GM23248 (cell line): ENCODE measurements at regions not wholly inside any gene's neighbourhood (a gene's known extent, or its start where the extent isn't known, plus 50 kb on each side); places are given as distances from the start of the nearest gene placed in this dataset.

Experiments used
- DNase-seq: peaks from one replicate; pipeline ENCODE4 v3.0.0-alpha.2; 2015
- H2AFZ ChIP-seq: fragments of 200-600 bp; sonication (generic); 2 replicates; pipeline ENCODE4 v1.6.1; 2016; ENCODE audit warnings: antibody characterized with exemption
- H3F3A ChIP-seq: fragments of 200-600 bp; sonication (generic); 2 replicates; pipeline ENCODE4 v1.6.1; 2016; ENCODE audit warnings: mild to moderate bottlenecking, antibody characterized with exemption, mixed run types; ENCODE audit not compliant: insufficient read depth
- H3K27ac ChIP-seq: fragments of 200-600 bp; sonication (generic); 2 replicates; pipeline ENCODE4 v1.5.1; 2016; ENCODE audit warnings: mild to moderate bottlenecking
- H3K27me3 ChIP-seq: fragments of 200-600 bp; sonication (generic); replicated peaks from 2 replicates; pipeline ENCODE4 v1.6.1; 2016; ENCODE audit warnings: mild to moderate bottlenecking; ENCODE audit not compliant: insufficient read depth
- H3K36me3 ChIP-seq: fragments of 200-600 bp; sonication (generic); 2 replicates; pipeline ENCODE4 v1.6.1; 2016; ENCODE audit warnings: low read depth, mild to moderate bottlenecking
- H3K4me1 ChIP-seq: fragments of 200-600 bp; sonication (generic); 2 replicates; pipeline ENCODE4 v1.6.1; 2016; ENCODE audit warnings: mild to moderate bottlenecking; ENCODE audit not compliant: insufficient read depth
- H3K4me2 ChIP-seq: fragments of 200-600 bp; sonication (generic); one replicate; pipeline ENCODE4 v1.6.1; 2016; ENCODE audit warnings: mild to moderate bottlenecking; ENCODE audit not compliant: unreplicated experiment
- H3K4me3 ChIP-seq: fragments of 200-600 bp; sonication (generic); 2 replicates; pipeline ENCODE4 v1.5.1; 2016; ENCODE audit warnings: mild to moderate bottlenecking
- H3K79me2 ChIP-seq: fragments of 200-600 bp; sonication (generic); 2 replicates; pipeline ENCODE4 v1.6.1; 2016; ENCODE audit warnings: mild to moderate bottlenecking; ENCODE audit not compliant: insufficient read depth
- H3K9ac ChIP-seq: fragments of 200-600 bp; sonication (generic); 2 replicates; pipeline ENCODE4 v1.6.1; 2016; ENCODE audit warnings: mild to moderate bottlenecking
- H3K9me2 ChIP-seq: fragments of 200-600 bp; sonication (generic); 2 replicates; pipeline ENCODE4 v1.6.1; 2016; ENCODE audit warnings: mixed run types, mild to moderate bottlenecking, moderate library complexity; ENCODE audit not compliant: insufficient read depth
- H3K9me3 ChIP-seq: fragments of 200-600 bp; sonication (generic); one replicate; pipeline ENCODE4 v1.6.1; 2017; ENCODE audit warnings: low read depth
- H4K20me1 ChIP-seq: fragments of 200-600 bp; sonication (generic); 2 replicates; pipeline ENCODE4 v1.6.0; 2016; ENCODE audit not compliant: insufficient read depth
- EZH2 ChIP-seq: fragments of 200-600 bp; sonication (generic); IDR thresholded peaks from 2 replicates; pipeline ENCODE4 v1.6.1; 2018; ENCODE audit warnings: antibody characterized with exemption, mild to moderate bottlenecking; ENCODE audit not compliant: insufficient read depth, poor library complexity, severe bottlenecking
- EZH2phosphoT487 ChIP-seq: fragments of 200-600 bp; sonication (generic); IDR thresholded peaks from 2 replicates; pipeline ENCODE4 v1.6.1; 2018; ENCODE audit warnings: antibody characterized with exemption, moderate library complexity, mild to moderate bottlenecking, low read depth; ENCODE audit not compliant: insufficient read depth
- WGBS, 2 experiments: methylation state at CpG; one replicate each; pipeline ENCODE4 v1.1.6; 2015 to 2017; ENCODE audit warnings: low lambda C conversion rate in 2 of 2, low coverage in 1 of 2; ENCODE audit errors: missing lambda C conversion rate in 2 of 2; 5-methylcytosine and 5-hydroxymethylcytosine counted together
- in situ Hi-C: fragments of 300-500 bp; cut with MboI; formaldehyde crosslinking; loops from 2 replicates; pipeline ENCODE4 v1.15.0; 2020

DNA sequence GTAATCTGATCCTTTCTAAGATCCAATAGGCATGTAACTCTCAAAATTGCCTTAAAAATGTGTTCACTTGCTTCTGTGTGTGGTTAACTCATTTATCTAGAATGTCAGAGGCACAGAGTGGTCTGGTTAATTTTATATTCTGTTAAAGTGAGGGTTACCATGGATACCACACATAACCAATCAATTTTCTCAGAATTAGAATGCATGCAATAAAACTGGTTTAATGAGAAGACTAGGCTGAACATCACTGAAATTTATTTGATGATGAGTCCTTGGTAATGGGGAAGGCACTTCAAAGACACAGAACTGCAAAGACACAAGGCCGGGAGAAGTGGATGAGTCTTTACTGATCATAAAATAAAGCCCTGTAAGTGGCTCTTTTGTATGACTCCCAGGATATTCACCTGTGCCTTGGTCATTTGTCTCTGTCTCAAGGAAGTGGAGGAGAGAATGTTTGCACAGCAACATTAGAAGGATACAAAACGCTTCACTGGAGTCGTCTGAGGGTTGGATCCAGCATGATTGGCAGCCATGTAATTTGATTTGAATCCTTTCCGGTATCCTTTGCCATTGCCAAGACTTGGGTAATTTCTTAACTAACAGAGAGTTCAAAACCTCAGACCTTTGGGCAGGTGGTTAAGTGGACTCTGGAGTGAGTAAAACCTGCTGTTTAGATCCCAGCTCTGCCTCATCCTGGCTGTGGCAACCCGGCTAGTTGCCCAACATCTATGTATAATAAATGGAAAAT is 94.0 kb upstream of the RBPJ start:
- Histone ChIP-seq H2AFZ (no peak overlapping the region), H3K9ac (no peak overlapping the region), H3K4me2 (no peak overlapping the region), H3K27me3 (no peaks in the 10 kb centered on the region), H3K9me3 (no peaks in the 10 kb centered on the region), H3K79me2 (no peaks in the 10 kb centered on the region), H3F3A (0 out of 2 replicates have a peak, but pooled peaks cover 5% of the 10 kb centered on the region), H3K4me1 (peaks cover 11% of the 10 kb centered on the region; the same call in 1 of the 2 replicates), H3K27ac (no peak overlapping the region), H3K36me3 (no peaks in the 10 kb centered on the region), H3K4me3 (no peak overlapping the region), H3K9me2 (no peaks in the 10 kb centered on the region), H4K20me1 (no peaks in the 10 kb centered on the region)
- TF ChIP-seq EZH2phosphoT487: no peak
- TF ChIP-seq EZH2: no peak
- DNase-seq: no peak
- WGBS, 2 experiments: 66 to 82% methylated on average over 5 of the region's 5 CpGs
- in situ Hi-C loops: no loop called here

DNA sequence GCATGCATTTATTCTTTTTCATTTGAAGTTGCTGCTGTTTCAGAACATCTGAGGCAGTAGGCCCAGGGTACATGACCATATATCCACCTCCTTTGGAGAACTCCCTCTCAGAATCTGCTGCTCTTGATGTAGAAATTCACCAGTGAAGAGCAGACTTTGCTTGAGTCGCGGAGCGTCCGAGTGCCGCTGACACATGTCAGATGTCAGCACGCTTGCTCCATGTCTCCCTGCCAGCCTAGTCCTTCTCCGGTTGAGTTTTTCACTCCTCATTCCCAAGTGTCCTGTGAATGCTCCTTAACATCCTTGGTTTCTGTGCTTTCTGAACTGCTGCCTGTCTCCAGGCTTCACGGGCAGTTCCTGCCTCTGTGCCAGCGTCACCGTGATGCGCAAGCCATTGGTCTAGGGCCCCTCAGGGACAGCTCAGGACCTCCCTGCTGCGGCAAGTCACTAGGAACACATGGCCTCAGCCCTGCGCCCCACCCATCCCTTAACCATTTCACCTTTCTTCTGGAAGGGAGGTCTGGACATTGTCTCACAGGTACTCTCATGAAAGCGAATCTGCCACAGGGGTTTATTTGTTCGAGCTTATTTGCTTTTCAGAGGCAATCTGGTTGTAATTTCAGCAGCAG is 93.1 kb upstream of the RBPJ start:
- H3K27ac ChIP-seq: no peak overlapping the region
- 0 out of 2 replicates have a peak, but pooled peaks cover 5% of the 10 kb centered on the region for H3F3A ChIP-seq
- no peak overlapping the region for H2AFZ ChIP-seq
- H3K9me2 ChIP-seq: no peaks in the 10 kb centered on the region
- H3K36me3 ChIP-seq: no peaks in the 10 kb centered on the region
- no peaks in the 10 kb centered on the region for H3K27me3 ChIP-seq
- H4K20me1 ChIP-seq: no peaks in the 10 kb centered on the region
- DNase-seq: no peak
- no peak overlapping the region for H3K4me3 ChIP-seq
- in situ Hi-C loops: no loop called here
- no peak overlapping the region for H3K9ac ChIP-seq
- no peaks in the 10 kb centered on the region for H3K79me2 ChIP-seq
- 89 to 90% methylated on average over 15 of the region's 15 CpGs for WGBS, 2 experiments
- no peak for TF ChIP-seq EZH2
- TF ChIP-seq EZH2phosphoT487: no peak
- peaks cover 9% of the 10 kb centered on the region; the same call in 1 of the 2 replicates for H3K4me1 ChIP-seq
- no peak overlapping the region for H3K4me2 ChIP-seq
- H3K9me3 ChIP-seq: no peaks in the 10 kb centered on the region

DNA sequence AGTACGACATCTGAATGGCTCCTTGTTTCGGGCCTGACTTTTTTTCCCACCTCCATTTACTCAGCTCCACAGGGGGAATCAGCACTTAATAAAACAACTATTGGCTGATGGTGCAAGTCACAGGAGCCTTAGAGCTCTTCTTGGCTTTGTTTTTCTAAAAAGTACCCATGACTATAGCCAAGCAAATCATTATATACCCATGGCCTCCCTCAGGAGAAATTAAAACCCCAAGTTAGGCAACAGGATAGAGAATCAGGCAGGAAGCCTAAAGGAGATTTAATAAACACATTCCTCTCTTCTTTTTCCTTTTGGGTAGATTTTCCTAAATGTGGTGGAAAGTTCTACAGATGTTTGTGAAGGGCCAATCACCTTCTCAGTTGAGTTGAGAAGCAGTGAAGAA is 91.9 kb upstream of the RBPJ start:
- Histone ChIP-seq H2AFZ (no peak overlapping the region), H3K27me3 (no peaks in the 10 kb centered on the region), H3K9ac (no peak overlapping the region), H3K4me1 (no peaks in the 10 kb centered on the region), H3K4me3 (no peak overlapping the region), H3F3A (no peaks in the 10 kb centered on the region), H3K9me3 (no peaks in the 10 kb centered on the region), H3K79me2 (no peaks in the 10 kb centered on the region), H3K36me3 (no peaks in the 10 kb centered on the region), H3K27ac (no peak overlapping the region), H3K4me2 (no peak overlapping the region), H4K20me1 (no peaks in the 10 kb centered on the region), H3K9me2 (no peaks in the 10 kb centered on the region)
- in situ Hi-C loops: no loop called here
- no peak for DNase-seq
- TF ChIP-seq EZH2 (no peak), EZH2phosphoT487 (no peak)
- 99 to 100% methylated on average over 2 of the region's 2 CpGs for WGBS, 2 experiments

DNA sequence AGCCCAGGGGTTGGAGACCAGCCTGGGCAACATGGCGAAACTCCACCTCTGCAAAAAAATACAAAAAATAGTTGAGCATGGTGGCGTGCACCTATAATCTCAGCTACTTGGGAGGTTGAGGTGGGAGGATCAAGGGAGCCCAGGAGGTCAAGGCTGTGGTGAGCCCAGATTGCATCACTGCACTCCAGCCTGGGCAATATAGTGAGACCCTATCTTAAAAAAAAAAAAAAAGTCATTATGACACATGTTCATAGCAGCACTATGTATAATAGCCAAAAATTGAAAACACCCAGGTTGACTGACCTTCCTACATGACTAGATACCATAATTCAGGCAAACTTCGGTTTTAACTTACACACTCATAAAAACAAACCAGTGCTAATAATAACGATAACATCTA is 90.8 kb upstream of the RBPJ start:
- WGBS, 2 experiments: 88 to 90% methylated on average over 4 of the region's 4 CpGs
- DNase-seq: no peak
- no peaks in the 10 kb centered on the region for H3K9me2 ChIP-seq
- no peaks in the 10 kb centered on the region for H3K36me3 ChIP-seq
- no peak overlapping the region for H3K4me3 ChIP-seq
- no peak overlapping the region for H3K4me2 ChIP-seq
- H3K9ac ChIP-seq: no peak overlapping the region
- no peak for TF ChIP-seq EZH2
- TF ChIP-seq EZH2phosphoT487: no peak
- in situ Hi-C loops: no loop called here
- H2AFZ ChIP-seq: no peak overlapping the region
- no peaks in the 10 kb centered on the region for H4K20me1 ChIP-seq
- H3F3A ChIP-seq: peaks cover 3% of the 10 kb centered on the region; the same call in 1 of the 2 replicates
- no peaks in the 10 kb centered on the region for H3K79me2 ChIP-seq
- H3K27ac ChIP-seq: no peak overlapping the region
- H3K27me3 ChIP-seq: no peaks in the 10 kb centered on the region
- H3K4me1 ChIP-seq: peaks cover 2% of the 10 kb centered on the region
- no peaks in the 10 kb centered on the region for H3K9me3 ChIP-seq
